Kidney (tissue), 13 donors: ENCODE measurements at regions not wholly inside any gene's neighbourhood (a gene's known extent, or its start where the extent isn't known, plus 50 kb on each side); places are given as distances from the start of the nearest gene placed in this dataset.

Experiments
- DNase-seq, 5 donors: peaks; one replicate each; pipeline ENCODE4 v3.0.0-alpha.2; 2013 to 2020
- FAIRE-seq: peaks from 2 replicates; lab custom pipeline; 2012; peaks lifted over from hg19 to GRCh38; lab: Jason Lieb, UNC
- H3K27ac ChIP-seq, 2 donors: one replicate each; pipeline ENCODE4 v1.7.0; 2013; ENCODE audit warnings: low read depth in 2 of 2, low read length in 2 of 2, inconsistent platforms in 1 of 2
- H3K27me3 ChIP-seq: one replicate; pipeline ENCODE4 v1.7.1; 2013; ENCODE audit warnings: low read length, inconsistent platforms; ENCODE audit not compliant: control insufficient read depth, insufficient read depth
- H3K36me3 ChIP-seq, 3 donors: one replicate each; pipeline versions ENCODE4 v1.7.0 to v1.7.1; 2013; ENCODE audit warnings: low read length in 3 of 3, control low read depth in 1 of 3, inconsistent platforms in 1 of 3; ENCODE audit not compliant: insufficient read depth in 3 of 3, control insufficient read depth in 2 of 3
- H3K4me1 ChIP-seq, 3 donors: one replicate each; pipeline versions ENCODE4 v1.7.0 to v1.7.1; 2013; ENCODE audit warnings: low read length in 3 of 3, inconsistent platforms in 1 of 3, low read depth in 1 of 3; ENCODE audit not compliant: control insufficient read depth in 2 of 3, insufficient read depth in 2 of 3
- H3K4me3 ChIP-seq, 3 donors: one replicate each; pipeline versions ENCODE4 v1.7.0 to v1.8.1; 2013; ENCODE audit warnings: low read length in 3 of 3, control low read depth in 1 of 3, inconsistent platforms in 1 of 3
- H3K9ac ChIP-seq, 3 donors: one replicate each; pipeline versions ENCODE4 v1.7.0 to v1.7.1; 2013; ENCODE audit warnings: low read length in 3 of 3, control low read depth in 1 of 3, inconsistent platforms in 1 of 3
- H3K9me3 ChIP-seq, 3 donors: one replicate each; pipeline versions ENCODE4 v1.7.0 to v1.7.1; 2013; ENCODE audit warnings: low read length in 3 of 3, control low read depth in 1 of 3, inconsistent platforms in 1 of 3; ENCODE audit not compliant: control insufficient read depth in 2 of 3, insufficient read depth in 1 of 3
- intact Hi-C: fragments of 100-400 bp; cut with DNase I; formaldehyde crosslinking; loops from one replicate; pipeline ENCODE4 v1.11.1; 2022
- TF ChIP-seq, protein P1 (sequence below): IDR thresholded peaks from 3 replicates; pipeline ENCODE4 v1.5.1; 2012; ENCODE audit warnings: mild to moderate bottlenecking, moderate library complexity, borderline replicate concordance; ENCODE audit not compliant: insufficient read depth; ENCODE audit errors: extremely low read depth
- donor health status: control.
- donor health status: control.
- donor health status: control.
- donor health status: control.
- donor health status: control.
- donor health status: DM: yes; HTN: yes; CAD: no.
- donor health status: Normal renal cell carcinoma (clear cell type).

DNA sequence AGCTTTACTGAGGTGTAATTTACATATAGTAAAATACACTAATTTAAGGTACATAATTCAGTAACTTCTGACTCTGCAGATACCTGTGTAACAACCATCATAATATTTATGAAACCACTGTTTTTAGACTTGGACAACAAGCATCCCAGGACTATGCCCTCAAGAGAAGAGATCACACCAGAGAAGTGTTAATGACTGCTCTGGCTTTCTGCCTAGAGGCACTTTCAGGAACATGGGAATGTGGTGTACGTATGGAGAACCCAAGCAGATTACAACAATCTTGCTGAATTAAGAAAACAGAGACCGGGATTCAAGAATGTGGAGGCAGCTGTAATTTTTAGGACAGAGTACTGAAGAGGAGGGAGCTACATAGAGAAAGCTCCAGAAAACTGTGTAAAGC, 475.2 kb downstream of the LPIN1 start:
- Histone ChIP-seq H3K9ac (no peak overlapping the region), H3K36me3 (no peaks in the 10 kb centered on the region), H3K4me3 (no peak overlapping the region), H3K27ac (no peak overlapping the region), H3K27me3 (no peaks in the 10 kb centered on the region), H3K4me1 (no peaks in the 10 kb centered on the region), H3K9me3 (peaks cover 0 to 14% (median 0%) of the 10 kb centered on the region in 3 donors)
- intact Hi-C loops, result no loop called here
- TF ChIP-seq, protein P1, sequence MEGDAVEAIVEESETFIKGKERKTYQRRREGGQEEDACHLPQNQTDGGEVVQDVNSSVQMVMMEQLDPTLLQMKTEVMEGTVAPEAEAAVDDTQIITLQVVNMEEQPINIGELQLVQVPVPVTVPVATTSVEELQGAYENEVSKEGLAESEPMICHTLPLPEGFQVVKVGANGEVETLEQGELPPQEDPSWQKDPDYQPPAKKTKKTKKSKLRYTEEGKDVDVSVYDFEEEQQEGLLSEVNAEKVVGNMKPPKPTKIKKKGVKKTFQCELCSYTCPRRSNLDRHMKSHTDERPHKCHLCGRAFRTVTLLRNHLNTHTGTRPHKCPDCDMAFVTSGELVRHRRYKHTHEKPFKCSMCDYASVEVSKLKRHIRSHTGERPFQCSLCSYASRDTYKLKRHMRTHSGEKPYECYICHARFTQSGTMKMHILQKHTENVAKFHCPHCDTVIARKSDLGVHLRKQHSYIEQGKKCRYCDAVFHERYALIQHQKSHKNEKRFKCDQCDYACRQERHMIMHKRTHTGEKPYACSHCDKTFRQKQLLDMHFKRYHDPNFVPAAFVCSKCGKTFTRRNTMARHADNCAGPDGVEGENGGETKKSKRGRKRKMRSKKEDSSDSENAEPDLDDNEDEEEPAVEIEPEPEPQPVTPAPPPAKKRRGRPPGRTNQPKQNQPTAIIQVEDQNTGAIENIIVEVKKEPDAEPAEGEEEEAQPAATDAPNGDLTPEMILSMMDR, result no peak
- no peak for FAIRE-seq
- DNase-seq, result no peak

DNA sequence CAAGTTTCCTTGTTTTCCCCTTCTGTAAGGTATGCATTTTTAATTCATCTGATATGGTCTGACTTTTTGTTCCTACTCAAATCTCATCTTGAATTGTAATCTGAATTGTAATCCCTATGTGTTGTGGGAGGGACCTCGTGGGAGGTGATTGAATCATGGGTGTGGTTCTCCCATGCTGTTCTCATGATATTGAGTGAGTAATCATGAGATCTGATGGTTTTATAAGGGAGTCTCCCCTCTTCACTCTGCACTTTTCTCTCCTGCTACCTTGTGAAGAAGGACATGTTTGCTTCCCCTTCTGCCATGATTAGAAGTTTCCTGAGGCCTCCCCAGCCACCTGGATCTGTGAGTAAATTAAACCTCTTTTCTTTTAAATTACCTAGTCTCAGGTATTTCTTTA, 476.1 kb downstream of the LPIN1 start:
- H3K4me3 ChIP-seq, result no peak overlapping the region
- no peak overlapping the region for H3K9ac ChIP-seq
- H3K27me3 ChIP-seq, result no peaks in the 10 kb centered on the region
- no peaks in the 10 kb centered on the region for H3K4me1 ChIP-seq
- H3K36me3 ChIP-seq, result no peaks in the 10 kb centered on the region
- no peak for DNase-seq
- H3K27ac ChIP-seq, result no peak overlapping the region
- H3K9me3 ChIP-seq, result peaks cover 0 to 14% (median 0%) of the 10 kb centered on the region in 3 donors
- intact Hi-C loops, result no loop called here
- TF ChIP-seq, protein P1, result no peak
- FAIRE-seq, result no peak

DNA sequence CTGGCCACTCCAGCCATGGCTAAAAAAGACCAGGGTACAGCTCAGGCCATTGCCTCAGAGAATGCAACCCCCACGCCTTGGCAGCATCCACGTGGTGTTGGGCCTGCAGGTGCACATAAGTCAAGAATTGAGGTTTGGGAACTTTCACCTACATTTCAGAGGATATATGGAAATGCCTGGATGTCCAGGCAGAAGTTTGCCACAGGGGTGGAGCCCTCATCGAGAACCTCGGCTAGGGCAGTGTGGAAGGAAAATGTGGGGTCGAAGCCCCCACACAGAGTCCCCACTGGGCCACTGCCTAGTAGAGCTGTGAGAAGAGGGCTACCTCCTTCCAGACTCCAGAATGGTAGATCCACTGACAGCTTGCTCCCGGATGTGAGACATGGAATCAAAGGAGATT, 477.3 kb downstream of the LPIN1 start:
- TF ChIP-seq, protein P1, result no peak
- Histone ChIP-seq H3K27ac (no peak overlapping the region), H3K9me3 (peaks cover 0 to 14% (median 0%) of the 10 kb centered on the region in 3 donors), H3K9ac (no peak overlapping the region), H3K4me1 (no peaks in the 10 kb centered on the region), H3K27me3 (no peaks in the 10 kb centered on the region), H3K36me3 (no peaks in the 10 kb centered on the region), H3K4me3 (no peak overlapping the region)
- no peak for FAIRE-seq
- intact Hi-C loops, result no loop called here
- no peak for DNase-seq

DNA sequence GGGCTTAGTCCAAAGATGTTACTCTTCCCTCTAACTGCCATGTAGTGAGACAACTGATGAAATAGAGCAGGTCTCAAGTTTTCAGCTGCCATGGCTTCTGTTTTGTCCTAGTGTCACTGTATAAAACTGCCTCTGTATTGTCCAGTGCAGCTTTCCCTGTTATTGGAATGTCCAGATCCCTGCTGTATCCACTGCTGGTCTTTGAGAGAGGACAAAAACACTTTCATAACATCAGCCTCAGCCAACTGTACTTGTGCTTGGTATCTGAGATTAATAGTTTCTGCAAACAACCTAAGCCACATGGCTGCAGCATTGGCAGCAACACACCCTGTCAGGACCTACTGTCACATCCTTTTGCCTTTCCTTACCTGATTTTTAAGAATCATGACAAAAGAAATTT, 480.2 kb downstream of the LPIN1 start:
- H3K4me3 ChIP-seq, result no peak overlapping the region
- intact Hi-C loops, result no loop called here
- no peak for FAIRE-seq
- no peak for DNase-seq
- no peaks in the 10 kb centered on the region for H3K27me3 ChIP-seq
- TF ChIP-seq, protein P1, result no peak
- no peaks in the 10 kb centered on the region for H3K4me1 ChIP-seq
- H3K36me3 ChIP-seq, result no peaks in the 10 kb centered on the region
- no peak overlapping the region for H3K9ac ChIP-seq
- H3K27ac ChIP-seq, result no peak overlapping the region
- H3K9me3 ChIP-seq, result peaks cover 0 to 14% (median 0%) of the 10 kb centered on the region in 3 donors
